ENCODE measurements at regions not wholly inside any gene's neighbourhood (a gene's known extent, or its start where the extent isn't known, plus 50 kb on each side); places are given as distances from the start of the nearest gene placed in this dataset.

GRCh38 chr11:101807531-101807930, 107.3 kb upstream of the CEP126 start:
- no peaks in the 10 kb centered on the region for H3F3A ChIP-seq (ENCODE audit: low read depth)
- H3K4me1 ChIP-seq (ENCODE audit: insufficient read depth, low read length, poor library complexity, severe bottlenecking), result no peaks in the 10 kb centered on the region
- no peak overlapping the region for H2AFZ ChIP-seq (ENCODE audit: low read length)
- H3K4me3 ChIP-seq (ENCODE audit: low read length, poor library complexity, severe bottlenecking), result no peak overlapping the region
- H4K20me1 ChIP-seq (ENCODE audit: insufficient read depth, low read length, poor library complexity, severe bottlenecking), result no peaks in the 10 kb centered on the region
- no peaks in the 10 kb centered on the region for H3K79me2 ChIP-seq (ENCODE audit: insufficient read depth, low read length)
- H3K9me3 ChIP-seq (ENCODE audit: insufficient read depth, low read depth, low read length), result no peaks in the 10 kb centered on the region
- TF ChIP-seq CTCF (conservative IDR thresholded peaks at IDR 0.05; ENCODE audit: low read length) (no peak), EZH2phosphoT487 (IDR thresholded peaks at IDR 0.05; ENCODE audit: borderline replicate concordance) (no peak)
- H3K27me3 ChIP-seq (ENCODE audit: insufficient read depth, low read length, poor library complexity, severe bottlenecking), result no peaks in the 10 kb centered on the region
- H3K36me3 ChIP-seq (ENCODE audit: insufficient read depth, low read length), result no peaks in the 10 kb centered on the region
- no peak overlapping the region for H3K9ac ChIP-seq (ENCODE audit: low read depth, low read length, poor library complexity, severe bottlenecking)
- H3K9me2 ChIP-seq (replicated peaks; ENCODE audit: low read depth, low read length), result no peaks in the 10 kb centered on the region
- no peak overlapping the region for H3K4me2 ChIP-seq (ENCODE audit: low read depth, low read length, poor library complexity, severe bottlenecking)

GRCh38 chr11:101803651-101804050, 111.2 kb upstream of the CEP126 start:
- no peaks in the 10 kb centered on the region for H3K9me2 ChIP-seq (replicated peaks; ENCODE audit: low read depth, low read length)
- H3K79me2 ChIP-seq (ENCODE audit: insufficient read depth, low read length), result no peaks in the 10 kb centered on the region
- no peaks in the 10 kb centered on the region for H3K9me3 ChIP-seq (ENCODE audit: insufficient read depth, low read depth, low read length)
- H3K27me3 ChIP-seq (ENCODE audit: insufficient read depth, low read length, poor library complexity, severe bottlenecking), result no peaks in the 10 kb centered on the region
- no peak overlapping the region for H3K4me3 ChIP-seq (ENCODE audit: low read length, poor library complexity, severe bottlenecking)
- H2AFZ ChIP-seq (ENCODE audit: low read length), result no peak overlapping the region
- no peaks in the 10 kb centered on the region for H3F3A ChIP-seq (ENCODE audit: low read depth)
- TF ChIP-seq CTCF (conservative IDR thresholded peaks at IDR 0.05; ENCODE audit: low read length), result no peak
- no peak for TF ChIP-seq EZH2phosphoT487 (IDR thresholded peaks at IDR 0.05; ENCODE audit: borderline replicate concordance)
- H3K4me1 ChIP-seq (ENCODE audit: insufficient read depth, low read length, poor library complexity, severe bottlenecking), result no peaks in the 10 kb centered on the region
- H3K9ac ChIP-seq (ENCODE audit: low read depth, low read length, poor library complexity, severe bottlenecking), result no peak overlapping the region
- no peak overlapping the region for H3K4me2 ChIP-seq (ENCODE audit: low read depth, low read length, poor library complexity, severe bottlenecking)
- no peaks in the 10 kb centered on the region for H4K20me1 ChIP-seq (ENCODE audit: insufficient read depth, low read length, poor library complexity, severe bottlenecking)
- H3K36me3 ChIP-seq (ENCODE audit: insufficient read depth, low read length), result no peaks in the 10 kb centered on the region

GRCh38 chr11:101797335-101797734, 117.5 kb upstream of the CEP126 start:
- Histone ChIP-seq H3K9ac (ENCODE audit: low read depth, low read length, poor library complexity, severe bottlenecking) (no peak overlapping the region), H3K79me2 (ENCODE audit: insufficient read depth, low read length) (no peaks in the 10 kb centered on the region), H3K4me3 (ENCODE audit: low read length, poor library complexity, severe bottlenecking) (no peak overlapping the region), H4K20me1 (ENCODE audit: insufficient read depth, low read length, poor library complexity, severe bottlenecking) (no peaks in the 10 kb centered on the region), H3K36me3 (ENCODE audit: insufficient read depth, low read length) (no peaks in the 10 kb centered on the region), H2AFZ (ENCODE audit: low read length) (no peak overlapping the region), H3F3A (ENCODE audit: low read depth) (no peaks in the 10 kb centered on the region), H3K4me2 (ENCODE audit: low read depth, low read length, poor library complexity, severe bottlenecking) (no peak overlapping the region), H3K9me3 (ENCODE audit: insufficient read depth, low read depth, low read length) (no peaks in the 10 kb centered on the region), H3K9me2 (replicated peaks; ENCODE audit: low read depth, low read length) (no peaks in the 10 kb centered on the region), H3K4me1 (ENCODE audit: insufficient read depth, low read length, poor library complexity, severe bottlenecking) (no peaks in the 10 kb centered on the region), H3K27me3 (ENCODE audit: insufficient read depth, low read length, poor library complexity, severe bottlenecking) (no peaks in the 10 kb centered on the region)
- TF ChIP-seq EZH2phosphoT487 (IDR thresholded peaks at IDR 0.05; ENCODE audit: borderline replicate concordance) (no peak), CTCF (conservative IDR thresholded peaks at IDR 0.05; ENCODE audit: low read length) (no peak)

Measured in Loucy (cell line).